Smooth muscle cell (in vitro differentiated cells): ENCODE measurements at regions not wholly inside any gene's neighbourhood (a gene's known extent, or its start where the extent isn't known, plus 50 kb on each side); places are given as distances from the start of the nearest gene placed in this dataset.

Experiments used
- DNase-seq: peaks from one replicate; lab custom pipeline; 2025; ENCODE audit not compliant: unreplicated experiment; lab: John Stamatoyannopoulos, UW
- H2AFZ ChIP-seq: fragments of 200-600 bp; sonication (generic); 2 replicates; pipeline ENCODE4 v1.6.0; 2016; ENCODE audit warnings: antibody characterized with exemption, low read depth, mild to moderate bottlenecking
- H3F3A ChIP-seq: fragments of 200-600 bp; sonication (generic); 2 replicates; pipeline ENCODE4 v1.6.0; 2017; ENCODE audit warnings: antibody characterized with exemption, low read depth
- H3K27ac ChIP-seq: fragments of 200-600 bp; sonication (generic); 2 replicates; pipeline ENCODE4 v1.5.1; 2016; ENCODE audit warnings: low read depth, mild to moderate bottlenecking
- H3K27me3 ChIP-seq: fragments of 200-600 bp; sonication (generic); 2 replicates; pipeline ENCODE4 v1.6.1; 2016; ENCODE audit warnings: low read depth, mild to moderate bottlenecking
- H3K36me3 ChIP-seq: fragments of 200-600 bp; sonication (generic); 2 replicates; pipeline ENCODE4 v1.5.1; 2016; ENCODE audit warnings: low read depth
- H3K4me1 ChIP-seq: fragments of 200-600 bp; sonication (generic); 2 replicates; pipeline ENCODE4 v1.5.1; 2016; ENCODE audit warnings: low read depth
- H3K4me2 ChIP-seq: fragments of 200-600 bp; sonication (generic); 2 replicates; pipeline ENCODE4 v1.6.0; 2016; ENCODE audit warnings: mild to moderate bottlenecking
- H3K4me3 ChIP-seq: fragments of 200-600 bp; sonication (generic); 2 replicates; pipeline ENCODE4 v1.5.1; 2016; ENCODE audit warnings: mild to moderate bottlenecking
- H3K79me2 ChIP-seq: fragments of 200-600 bp; sonication (generic); 2 replicates; pipeline ENCODE4 v1.6.0; 2016; ENCODE audit warnings: low read depth, mild to moderate bottlenecking
- H3K9ac ChIP-seq: fragments of 200-600 bp; sonication (generic); 2 replicates; pipeline ENCODE4 v1.6.0; 2016; ENCODE audit warnings: low read depth
- H3K9me3 ChIP-seq: fragments of 200-600 bp; sonication (generic); replicated peaks from 2 replicates; pipeline ENCODE4 v1.5.1; 2016; ENCODE audit warnings: low read depth
- H4K20me1 ChIP-seq: fragments of 200-600 bp; sonication (generic); 2 replicates; pipeline ENCODE4 v1.6.0; 2016; ENCODE audit warnings: low read depth
- CTCF ChIP-seq: fragments of 200-600 bp; sonication (generic); IDR thresholded peaks from 2 replicates; pipeline ENCODE4 v1.5.1; 2017; ENCODE audit warnings: borderline replicate concordance, mild to moderate bottlenecking, antibody characterized with exemption; ENCODE audit not compliant: insufficient read depth, poor library complexity, severe bottlenecking
- WGBS: methylation state at CpG from one replicate; pipeline ENCODE4 v1.1.7; 2016; ENCODE audit warnings: low lambda C conversion rate; 5-methylcytosine and 5-hydroxymethylcytosine counted together

- Histone ChIP-seq H3K79me2 (no peaks in the 10 kb centered on the region), H2AFZ (no peak overlapping the region), H3K4me2 (no peak overlapping the region), H3K27me3 (no peaks in the 10 kb centered on the region), H3K4me1 (no peaks in the 10 kb centered on the region), H3K9ac (no peak overlapping the region), H3F3A (no peaks in the 10 kb centered on the region), H3K36me3 (no peaks in the 10 kb centered on the region), H3K9me3 (peaks cover 8% of the 10 kb centered on the region), H3K4me3 (no peak overlapping the region), H4K20me1 (no peaks in the 10 kb centered on the region), H3K27ac (no peak overlapping the region)
- DNase-seq = no peak
- TF ChIP-seq CTCF = no peak
- WGBS = 80% methylated on average over 23 of the region's 23 CpGs
These were observed 1157.5 kb downstream of the BRD1 start for GRCh38 chr22:48669986-48670716.

- H3K9ac ChIP-seq = no peak overlapping the region
- no peaks in the 10 kb centered on the region for H3K4me1 ChIP-seq
- no peak for TF ChIP-seq CTCF
- no peak overlapping the region for H2AFZ ChIP-seq
- DNase-seq = no peak
- H3K36me3 ChIP-seq = no peaks in the 10 kb centered on the region
- no peaks in the 10 kb centered on the region for H3K27me3 ChIP-seq
- no peak overlapping the region for H3K4me2 ChIP-seq
- no peaks in the 10 kb centered on the region for H3F3A ChIP-seq
- H3K79me2 ChIP-seq = no peaks in the 10 kb centered on the region
- H4K20me1 ChIP-seq = no peaks in the 10 kb centered on the region
- peaks cover 8% of the 10 kb centered on the region for H3K9me3 ChIP-seq
- H3K27ac ChIP-seq = no peak overlapping the region
- no peak overlapping the region for H3K4me3 ChIP-seq
- 92% methylated on average over 8 of the region's 8 CpGs for WGBS
These were observed 1158.4 kb downstream of the BRD1 start for GRCh38 chr22:48669226-48669625.

GRCh38 chr22:48667289-48667688, 1160.4 kb downstream of the BRD1 start:
- Histone ChIP-seq H3F3A (no peaks in the 10 kb centered on the region), H3K4me3 (no peak overlapping the region), H3K4me1 (no peaks in the 10 kb centered on the region), H4K20me1 (no peaks in the 10 kb centered on the region), H3K79me2 (no peaks in the 10 kb centered on the region), H3K9ac (no peak overlapping the region), H3K27ac (no peak overlapping the region), H2AFZ (no peak overlapping the region), H3K36me3 (no peaks in the 10 kb centered on the region), H3K4me2 (no peak overlapping the region), H3K27me3 (no peaks in the 10 kb centered on the region), H3K9me3 (peaks cover 3% of the 10 kb centered on the region)
- 91% methylated on average over 14 of the region's 14 CpGs for WGBS
- TF ChIP-seq CTCF = no peak
- DNase-seq = no peak

- H3K27ac ChIP-seq = no peak overlapping the region
- H3K4me1 ChIP-seq = no peaks in the 10 kb centered on the region
- H3K4me3 ChIP-seq = no peak overlapping the region
- H3K9me3 ChIP-seq = no peaks in the 10 kb centered on the region
- H3K4me2 ChIP-seq = no peak overlapping the region
- H3K27me3 ChIP-seq = no peaks in the 10 kb centered on the region
- TF ChIP-seq CTCF = no peak
- WGBS = 49% methylated on average over 9 of the region's 9 CpGs
- no peak overlapping the region for H2AFZ ChIP-seq
- H3K9ac ChIP-seq = no peak overlapping the region
- no peaks in the 10 kb centered on the region for H3K36me3 ChIP-seq
- H3F3A ChIP-seq = no peaks in the 10 kb centered on the region
- no peaks in the 10 kb centered on the region for H3K79me2 ChIP-seq
- no peaks in the 10 kb centered on the region for H4K20me1 ChIP-seq
- no peak for DNase-seq
These were observed 1161.1 kb downstream of the BRD1 start for GRCh38 chr22:48666620-48667019.
